ENCODE measurements at regions not wholly inside any gene's neighbourhood (a gene's known extent, or its start where the extent isn't known, plus 50 kb on each side); places are given as distances from the start of the nearest gene placed in this dataset.

DNA sequence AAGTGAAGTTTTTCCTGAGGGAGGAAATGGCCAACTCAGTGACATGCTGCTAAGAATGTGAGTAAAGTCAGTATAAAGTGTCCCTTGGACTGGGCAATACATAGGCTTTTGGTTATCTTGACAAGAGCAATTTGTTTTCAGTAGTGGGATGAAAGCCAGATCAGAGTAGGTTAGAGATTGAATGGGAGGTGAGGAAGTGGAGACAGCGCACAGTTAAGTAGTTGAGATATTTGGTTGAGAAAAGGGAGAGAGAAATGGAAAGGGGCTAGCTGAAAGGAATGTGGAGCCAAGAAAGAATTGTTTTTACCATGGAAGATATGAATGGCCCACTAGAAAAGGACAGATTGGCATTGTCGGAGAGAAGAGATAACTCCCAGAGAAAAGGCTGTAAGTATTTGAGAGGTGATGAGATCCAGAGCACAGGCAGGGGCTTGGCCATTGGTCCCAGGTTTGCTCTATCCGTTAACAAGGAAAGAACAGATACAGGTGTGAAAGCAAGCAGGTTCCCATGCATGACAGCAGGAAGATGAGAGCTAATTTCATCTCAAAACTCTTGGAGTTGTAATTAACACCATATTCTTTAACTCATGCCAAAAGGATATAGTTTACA, 392.0 kb downstream of the NR2F1-AS1 start:
- no peak overlapping the region for H3K27ac ChIP-seq (ENCODE audit: low read depth, low read length)
- no peak overlapping the region for H3K4me3 ChIP-seq (ENCODE audit: low read depth in 1 of 2, low read length in 2 of 2)
- H3K36me3 ChIP-seq (ENCODE audit: insufficient read depth, low read length): no peaks in the 10 kb centered on the region
- H3K4me1 ChIP-seq (ENCODE audit: insufficient read depth, low read length): no peaks in the 10 kb centered on the region
- no peaks in the 10 kb centered on the region for H3K9me3 ChIP-seq (ENCODE audit: low read length)
- no peaks in the 10 kb centered on the region for H3K27me3 ChIP-seq (ENCODE audit: control insufficient read depth in 1 of 2, insufficient read depth in 2 of 2, low read length in 2 of 2)
- H3K9ac ChIP-seq (ENCODE audit: low read length): no peak overlapping the region

DNA sequence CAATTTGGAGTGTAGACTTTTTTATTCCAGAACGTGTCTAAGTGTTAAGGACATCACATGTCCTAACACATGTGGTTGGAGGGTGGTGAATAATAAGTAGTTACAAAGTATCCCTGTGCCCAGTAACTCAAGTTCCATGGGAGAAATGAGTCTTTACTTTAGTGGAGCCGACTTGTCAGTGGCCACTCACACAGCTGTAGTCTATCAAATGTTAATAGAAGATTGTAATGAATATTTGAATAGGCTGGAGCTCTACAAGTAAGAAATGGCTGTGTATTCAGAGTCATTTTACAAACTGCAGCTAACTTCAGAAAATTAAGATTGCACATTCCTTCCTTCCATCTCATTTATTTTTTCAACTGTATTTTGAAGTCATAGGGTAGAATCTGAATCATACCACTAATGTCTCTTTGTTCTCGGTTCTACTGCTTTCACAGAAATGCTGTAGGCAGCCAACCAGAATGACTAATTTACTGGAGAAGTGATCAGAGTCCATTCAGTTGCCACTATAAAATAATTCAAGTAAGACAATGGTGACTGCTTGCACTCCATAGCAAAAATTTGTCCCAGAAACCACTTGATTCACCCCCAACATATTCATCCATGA, 394.8 kb downstream of the NR2F1-AS1 start:
- no peaks in the 10 kb centered on the region for H3K9me3 ChIP-seq (ENCODE audit: low read length)
- no peak overlapping the region for H3K4me3 ChIP-seq (ENCODE audit: low read depth in 1 of 2, low read length in 2 of 2)
- H3K27me3 ChIP-seq (ENCODE audit: control insufficient read depth in 1 of 2, insufficient read depth in 2 of 2, low read length in 2 of 2): no peaks in the 10 kb centered on the region
- H3K9ac ChIP-seq (ENCODE audit: low read length): no peak overlapping the region
- no peaks in the 10 kb centered on the region for H3K36me3 ChIP-seq (ENCODE audit: insufficient read depth, low read length)
- H3K4me1 ChIP-seq (ENCODE audit: insufficient read depth, low read length): no peaks in the 10 kb centered on the region
- H3K27ac ChIP-seq (ENCODE audit: low read depth, low read length): no peak overlapping the region

- no peaks in the 10 kb centered on the region for H3K27me3 ChIP-seq (ENCODE audit: control insufficient read depth in 1 of 2, insufficient read depth in 2 of 2, low read length in 2 of 2)
- no peaks in the 10 kb centered on the region for H3K36me3 ChIP-seq (ENCODE audit: insufficient read depth, low read length)
- no peaks in the 10 kb centered on the region for H3K4me1 ChIP-seq (ENCODE audit: insufficient read depth, low read length)
- H3K4me3 ChIP-seq (ENCODE audit: low read depth in 1 of 2, low read length in 2 of 2): no peak overlapping the region
- H3K9me3 ChIP-seq (ENCODE audit: low read length): no peaks in the 10 kb centered on the region
- H3K9ac ChIP-seq (ENCODE audit: low read length): no peak overlapping the region
- H3K27ac ChIP-seq (ENCODE audit: low read depth, low read length): no peak overlapping the region
Measured at GRCh38 chr5:93184041-93184440, 397.0 kb downstream of the NR2F1-AS1 start.

- Histone ChIP-seq H3K4me3 (ENCODE audit: low read depth in 1 of 2, low read length in 2 of 2) (no peak overlapping the region), H3K27ac (ENCODE audit: low read depth, low read length) (no peak overlapping the region), H3K27me3 (ENCODE audit: control insufficient read depth in 1 of 2, insufficient read depth in 2 of 2, low read length in 2 of 2) (no peaks in the 10 kb centered on the region), H3K9ac (ENCODE audit: low read length) (no peak overlapping the region), H3K4me1 (ENCODE audit: insufficient read depth, low read length) (no peaks in the 10 kb centered on the region), H3K9me3 (ENCODE audit: low read length) (no peaks in the 10 kb centered on the region), H3K36me3 (ENCODE audit: insufficient read depth, low read length) (no peaks in the 10 kb centered on the region)
Measured at GRCh38 chr5:93179466-93179865, 401.6 kb downstream of the NR2F1-AS1 start.

- Histone ChIP-seq H3K9me3 (ENCODE audit: low read length) (no peaks in the 10 kb centered on the region), H3K36me3 (ENCODE audit: insufficient read depth, low read length) (no peaks in the 10 kb centered on the region), H3K27me3 (ENCODE audit: control insufficient read depth in 1 of 2, insufficient read depth in 2 of 2, low read length in 2 of 2) (no peaks in the 10 kb centered on the region), H3K9ac (ENCODE audit: low read length) (no peak overlapping the region), H3K27ac (ENCODE audit: low read depth, low read length) (no peak overlapping the region), H3K4me1 (ENCODE audit: insufficient read depth, low read length) (no peaks in the 10 kb centered on the region), H3K4me3 (ENCODE audit: low read depth in 1 of 2, low read length in 2 of 2) (no peak overlapping the region)
Measured at GRCh38 chr5:93174930-93175329, 406.1 kb downstream of the NR2F1-AS1 start.

DNA sequence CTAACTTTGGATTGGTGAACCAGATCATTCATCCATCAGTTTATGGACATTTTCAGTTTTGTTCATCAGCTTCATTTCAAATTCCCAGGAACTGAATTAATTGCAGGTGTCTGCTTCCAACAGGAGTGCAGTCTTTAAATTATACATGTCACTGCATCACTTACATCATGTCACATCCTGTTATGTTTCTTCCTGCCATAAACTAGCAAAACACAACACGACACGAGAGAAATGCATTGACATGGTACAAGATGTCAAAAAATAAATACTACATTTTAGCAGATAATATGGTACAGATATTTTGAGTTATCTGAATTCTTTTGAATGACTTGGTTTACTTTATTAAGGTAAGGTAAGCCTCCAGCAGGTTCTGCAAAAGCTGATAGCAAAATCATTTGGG, 415.5 kb downstream of the NR2F1-AS1 start:
- Histone ChIP-seq H3K4me1 (ENCODE audit: insufficient read depth, low read length) (peaks cover 9% of the 10 kb centered on the region), H3K36me3 (ENCODE audit: insufficient read depth, low read length) (no peaks in the 10 kb centered on the region), H3K9ac (ENCODE audit: low read length) (no peak overlapping the region), H3K27me3 (ENCODE audit: control insufficient read depth in 1 of 2, insufficient read depth in 2 of 2, low read length in 2 of 2) (no peaks in the 10 kb centered on the region), H3K27ac (ENCODE audit: low read depth, low read length) (no peak overlapping the region), H3K9me3 (ENCODE audit: low read length) (no peaks in the 10 kb centered on the region), H3K4me3 (ENCODE audit: low read depth in 1 of 2, low read length in 2 of 2) (no peak overlapping the region)

GRCh38 chr5:93164690-93165089, 416.3 kb downstream of the NR2F1-AS1 start:
- Histone ChIP-seq H3K27ac (ENCODE audit: low read depth, low read length) (no peak overlapping the region), H3K27me3 (ENCODE audit: control insufficient read depth in 1 of 2, insufficient read depth in 2 of 2, low read length in 2 of 2) (no peaks in the 10 kb centered on the region), H3K9me3 (ENCODE audit: low read length) (no peaks in the 10 kb centered on the region), H3K9ac (ENCODE audit: low read length) (no peak overlapping the region), H3K4me1 (ENCODE audit: insufficient read depth, low read length) (peaks cover 9% of the 10 kb centered on the region), H3K36me3 (ENCODE audit: insufficient read depth, low read length) (no peaks in the 10 kb centered on the region), H3K4me3 (ENCODE audit: low read depth in 1 of 2, low read length in 2 of 2) (no peak overlapping the region)

GRCh38 chr5:93163010-93163663, 417.9 kb downstream of the NR2F1-AS1 start:
- Histone ChIP-seq H3K9ac (ENCODE audit: low read length) (no peak overlapping the region), H3K4me3 (ENCODE audit: low read depth in 1 of 2, low read length in 2 of 2) (no peak overlapping the region), H3K27ac (ENCODE audit: low read depth, low read length) (no peak overlapping the region), H3K9me3 (ENCODE audit: low read length) (no peaks in the 10 kb centered on the region), H3K36me3 (ENCODE audit: insufficient read depth, low read length) (no peaks in the 10 kb centered on the region), H3K27me3 (ENCODE audit: control insufficient read depth in 1 of 2, insufficient read depth in 2 of 2, low read length in 2 of 2) (no peaks in the 10 kb centered on the region), H3K4me1 (ENCODE audit: insufficient read depth, low read length) (peaks cover 9% of the 10 kb centered on the region)

GRCh38 chr5:93161661-93162654, 419.1 kb downstream of the NR2F1-AS1 start:
- no peaks in the 10 kb centered on the region for H3K9me3 ChIP-seq (ENCODE audit: low read length)
- H3K36me3 ChIP-seq (ENCODE audit: insufficient read depth, low read length): no peaks in the 10 kb centered on the region
- no peak overlapping the region for H3K4me3 ChIP-seq (ENCODE audit: low read depth in 1 of 2, low read length in 2 of 2)
- H3K4me1 ChIP-seq (ENCODE audit: insufficient read depth, low read length): peaks cover 9% of the 10 kb centered on the region
- no peaks in the 10 kb centered on the region for H3K27me3 ChIP-seq (ENCODE audit: control insufficient read depth in 1 of 2, insufficient read depth in 2 of 2, low read length in 2 of 2)
- no peak overlapping the region for H3K27ac ChIP-seq (ENCODE audit: low read depth, low read length)
- H3K9ac ChIP-seq (ENCODE audit: low read length): no peak overlapping the region

GRCh38 chr5:93158841-93159240, 422.2 kb downstream of the NR2F1-AS1 start:
- Histone ChIP-seq H3K4me3 (ENCODE audit: low read depth in 1 of 2, low read length in 2 of 2) (no peak overlapping the region), H3K4me1 (ENCODE audit: insufficient read depth, low read length) (peaks cover 9% of the 10 kb centered on the region), H3K27ac (ENCODE audit: low read depth, low read length) (no peak overlapping the region), H3K9ac (ENCODE audit: low read length) (no peak overlapping the region), H3K27me3 (ENCODE audit: control insufficient read depth in 1 of 2, insufficient read depth in 2 of 2, low read length in 2 of 2) (no peaks in the 10 kb centered on the region), H3K9me3 (ENCODE audit: low read length) (no peaks in the 10 kb centered on the region), H3K36me3 (ENCODE audit: insufficient read depth, low read length) (no peaks in the 10 kb centered on the region)

DNA sequence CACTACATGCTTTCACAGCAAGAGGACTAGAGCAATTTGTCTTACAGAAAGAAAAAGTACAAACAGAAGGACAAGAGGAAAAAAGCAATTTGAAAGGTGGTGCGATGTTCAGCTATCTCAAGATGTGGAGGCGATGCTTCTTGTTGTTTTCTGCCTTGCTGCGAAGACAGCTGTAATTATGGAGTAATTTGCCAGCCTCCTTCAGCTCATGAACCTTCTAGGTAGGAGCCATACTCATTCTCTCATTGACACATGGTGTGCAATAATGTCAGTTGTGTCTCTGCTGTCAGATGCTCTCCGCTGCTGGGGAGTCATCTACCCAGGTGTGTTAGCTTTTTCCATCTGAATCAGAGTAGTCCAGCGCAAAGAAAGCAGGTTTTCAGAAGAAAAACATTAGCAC, 424.5 kb downstream of the NR2F1-AS1 start:
- Histone ChIP-seq H3K4me3 (ENCODE audit: low read depth in 1 of 2, low read length in 2 of 2) (no peak overlapping the region), H3K27me3 (ENCODE audit: control insufficient read depth in 1 of 2, insufficient read depth in 2 of 2, low read length in 2 of 2) (no peaks in the 10 kb centered on the region), H3K4me1 (ENCODE audit: insufficient read depth, low read length) (no peaks in the 10 kb centered on the region), H3K36me3 (ENCODE audit: insufficient read depth, low read length) (no peaks in the 10 kb centered on the region), H3K9ac (ENCODE audit: low read length) (no peak overlapping the region), H3K27ac (ENCODE audit: low read depth, low read length) (no peak overlapping the region), H3K9me3 (ENCODE audit: low read length) (no peaks in the 10 kb centered on the region)

All from muscle layer of colon (tissue), 2 donors.